AG09319 (cell line): ENCODE measurements at regions not wholly inside any gene's neighbourhood (a gene's known extent, or its start where the extent isn't known, plus 50 kb on each side); places are given as distances from the start of the nearest gene placed in this dataset.
A peak's percentile ranks its signal among the peaks of the same experiment; 100 is the strongest.

ENCODE experiments used
- DNase-seq: peaks from one replicate; pipeline ENCODE4 v3.0.0-alpha.2; 2010; ENCODE audit warnings: low read depth; ENCODE audit errors: extremely low read depth
- TF ChIP-seq, protein P1 (sequence below): IDR thresholded peaks from 2 replicates; pipeline ENCODE4 v1.5.1; 2011; ENCODE audit warnings: low read depth, mild to moderate bottlenecking, inconsistent platforms, low read length, moderate library complexity

DNA sequence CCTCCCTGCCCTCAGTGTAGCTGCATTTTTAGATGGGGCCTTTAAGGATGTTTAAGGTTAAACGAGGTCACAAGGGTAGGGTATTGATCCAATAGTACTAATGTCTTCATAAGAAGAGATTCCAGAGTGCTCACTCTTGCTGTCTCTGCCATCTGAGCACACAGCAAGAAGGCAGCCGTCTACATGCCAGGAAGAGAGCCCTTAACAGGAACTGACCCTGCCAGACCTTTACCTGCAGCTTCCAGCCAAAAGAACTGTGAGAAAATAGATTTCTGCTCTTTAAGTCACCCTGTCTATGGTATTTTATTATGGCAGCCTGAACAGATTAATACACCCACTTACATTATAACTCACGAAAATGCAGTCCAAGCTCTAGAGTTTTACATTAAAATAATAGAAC is 685.3 kb upstream of the MARCKS start:
- no peak for DNase-seq
- TF ChIP-seq, protein P1, sequence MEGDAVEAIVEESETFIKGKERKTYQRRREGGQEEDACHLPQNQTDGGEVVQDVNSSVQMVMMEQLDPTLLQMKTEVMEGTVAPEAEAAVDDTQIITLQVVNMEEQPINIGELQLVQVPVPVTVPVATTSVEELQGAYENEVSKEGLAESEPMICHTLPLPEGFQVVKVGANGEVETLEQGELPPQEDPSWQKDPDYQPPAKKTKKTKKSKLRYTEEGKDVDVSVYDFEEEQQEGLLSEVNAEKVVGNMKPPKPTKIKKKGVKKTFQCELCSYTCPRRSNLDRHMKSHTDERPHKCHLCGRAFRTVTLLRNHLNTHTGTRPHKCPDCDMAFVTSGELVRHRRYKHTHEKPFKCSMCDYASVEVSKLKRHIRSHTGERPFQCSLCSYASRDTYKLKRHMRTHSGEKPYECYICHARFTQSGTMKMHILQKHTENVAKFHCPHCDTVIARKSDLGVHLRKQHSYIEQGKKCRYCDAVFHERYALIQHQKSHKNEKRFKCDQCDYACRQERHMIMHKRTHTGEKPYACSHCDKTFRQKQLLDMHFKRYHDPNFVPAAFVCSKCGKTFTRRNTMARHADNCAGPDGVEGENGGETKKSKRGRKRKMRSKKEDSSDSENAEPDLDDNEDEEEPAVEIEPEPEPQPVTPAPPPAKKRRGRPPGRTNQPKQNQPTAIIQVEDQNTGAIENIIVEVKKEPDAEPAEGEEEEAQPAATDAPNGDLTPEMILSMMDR, result no peak

DNA sequence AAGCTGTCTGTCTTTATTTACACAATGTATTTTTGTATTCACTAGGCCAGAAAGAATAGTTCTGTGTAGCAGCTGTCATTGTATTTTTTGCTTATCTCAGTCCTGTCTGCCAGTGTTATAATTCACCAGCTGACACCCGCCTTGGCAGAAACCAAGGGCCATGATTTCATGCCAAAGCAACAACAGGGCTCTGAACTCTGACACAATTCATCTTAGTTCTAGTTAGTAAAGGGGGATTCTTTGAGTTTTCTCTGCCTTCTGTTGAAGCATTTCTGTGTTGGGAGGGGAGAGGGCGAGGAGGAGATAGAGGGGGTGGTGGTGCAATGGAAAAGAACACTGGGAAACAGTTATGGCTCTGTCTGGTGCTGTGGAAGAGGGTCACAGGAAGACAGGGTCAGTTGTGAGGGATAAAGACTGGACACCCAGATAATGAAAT is 684.6 kb upstream of the MARCKS start:
- TF ChIP-seq, protein P1, result no peak
- DNase-seq, result no peak

DNA sequence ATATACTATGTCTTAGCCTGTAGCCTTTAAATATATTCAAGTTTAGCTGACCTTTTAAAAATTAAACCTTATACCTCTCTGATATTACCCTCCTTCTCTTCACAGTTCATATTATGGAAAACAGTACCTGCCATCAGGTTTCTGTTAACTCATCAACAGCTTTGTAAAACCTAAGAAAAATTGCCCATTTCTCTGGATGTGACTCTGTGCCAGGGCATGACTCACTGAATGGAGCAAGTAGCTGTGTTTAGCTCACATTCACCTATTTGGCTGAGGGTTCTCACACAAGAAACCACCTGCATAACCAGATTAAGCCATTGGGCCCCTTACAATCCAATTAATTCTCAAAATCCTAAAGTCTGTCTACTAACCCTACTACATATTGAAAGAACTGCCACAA is 678.8 kb upstream of the MARCKS start:
- DNase-seq, result no peak
- TF ChIP-seq, protein P1, result no peak

DNA sequence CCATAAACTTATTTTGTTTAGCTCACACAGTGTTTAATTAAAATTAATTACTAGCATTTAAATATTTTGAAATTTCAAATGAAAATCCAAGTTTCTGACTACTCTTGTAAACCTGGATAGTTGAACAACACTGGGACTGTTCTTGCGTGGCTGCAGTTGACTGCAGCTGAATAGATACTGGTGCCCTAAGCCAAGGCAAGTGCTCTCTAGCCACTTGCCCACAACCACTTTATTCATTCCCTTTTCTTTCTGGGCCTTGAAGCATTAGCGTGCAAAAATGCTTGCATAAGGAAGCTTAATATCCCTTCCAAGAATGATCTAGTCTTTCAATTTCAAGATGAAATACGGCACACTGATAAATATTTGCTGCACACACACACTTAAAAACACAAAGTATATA is 676.0 kb upstream of the MARCKS start:
- no peak for DNase-seq

DNA sequence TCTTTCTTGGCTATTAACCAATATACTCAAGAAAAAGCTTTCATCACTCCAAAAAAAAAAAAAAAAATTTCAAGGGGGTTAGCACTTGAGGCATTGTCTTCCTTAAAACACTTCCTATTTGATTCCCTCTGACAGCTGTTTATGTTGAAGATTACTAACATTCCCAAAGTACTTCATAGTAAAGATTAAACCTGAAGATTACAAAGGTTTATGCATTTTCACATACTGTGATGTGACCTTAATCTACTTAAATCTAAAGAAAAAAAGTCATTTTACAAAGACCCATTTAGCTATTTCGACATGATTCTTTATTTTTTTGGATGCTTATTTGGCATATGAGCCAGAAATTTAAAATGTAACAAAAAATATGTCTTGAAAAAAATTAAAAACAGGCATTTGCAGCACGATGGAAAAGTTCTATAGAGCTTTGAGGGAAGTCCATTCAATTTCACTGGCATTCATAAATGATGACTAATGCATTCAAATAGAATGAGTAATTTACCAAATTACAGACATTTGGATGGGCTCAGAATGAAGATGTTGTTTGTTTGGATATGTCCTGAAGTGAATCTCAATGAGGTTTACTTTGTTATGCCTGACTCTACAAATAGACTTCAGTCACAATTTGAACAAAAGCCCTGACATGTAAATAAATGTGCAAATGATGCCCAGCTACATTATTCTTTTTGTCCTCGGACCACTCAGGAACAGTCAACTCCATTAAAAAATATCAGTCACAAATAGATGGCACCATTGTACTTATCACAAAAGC is 674.6 kb upstream of the MARCKS start:
- TF ChIP-seq, protein P1, result peak; percentile 5
- DNase-seq, result peak; percentile 59

More for the DNA sequence above, 676.0 kb upstream of the MARCKS start:
- TF ChIP-seq, protein P1, result no peak

DNA sequence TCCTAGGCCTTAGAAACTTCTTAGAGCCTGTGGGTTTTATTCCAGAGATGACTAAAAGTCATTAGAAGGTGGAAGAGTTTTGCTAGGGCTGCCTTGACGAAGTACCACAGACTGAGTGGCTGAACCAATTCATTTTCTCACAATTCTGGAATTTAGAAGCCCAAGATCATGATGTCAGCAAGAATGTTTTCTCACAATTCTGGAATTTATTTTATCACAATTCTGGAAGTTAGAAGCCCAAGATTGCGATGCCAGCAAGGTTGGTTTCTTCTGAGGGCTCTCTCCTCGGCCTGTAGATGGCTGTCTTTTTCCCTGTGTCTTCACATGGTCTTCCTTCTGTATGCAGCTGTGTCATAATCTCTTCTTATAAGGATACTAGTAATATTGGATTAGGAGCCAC is 672.9 kb upstream of the MARCKS start:
- TF ChIP-seq, protein P1, result peak; percentile 38
- DNase-seq, result peak; percentile 48

DNA sequence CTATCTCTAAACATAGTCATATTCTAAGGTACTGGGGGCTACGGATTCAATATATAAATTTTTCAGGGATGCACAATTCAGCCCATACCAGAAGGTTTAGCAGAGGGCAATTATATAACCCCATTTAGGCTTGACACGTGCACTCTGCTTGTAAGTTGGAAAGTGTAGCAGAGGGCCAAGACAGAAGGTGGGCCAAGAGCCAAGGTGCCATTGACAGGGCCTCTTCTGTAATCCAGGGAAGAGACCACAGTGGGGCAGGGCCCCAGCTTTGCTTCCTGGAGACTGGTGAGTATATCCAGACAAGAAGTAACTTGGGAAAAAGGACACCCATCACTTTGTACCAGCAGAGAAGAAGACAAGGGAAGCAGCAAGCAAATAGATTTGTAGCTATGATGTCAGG is 672.4 kb upstream of the MARCKS start:
- TF ChIP-seq, protein P1, result no peak
- no peak for DNase-seq
